K562 (cell line): ENCODE measurements at regions not wholly inside any gene's neighbourhood (a gene's known extent, or its start where the extent isn't known, plus 50 kb on each side); places are given as distances from the start of the nearest gene placed in this dataset.

ENCODE experiments used
- ATAC-seq: fragments of 200-7000 bp; cut with Tn5 transposase; 3 replicates; pipeline ENCODE4 v1.9.1; 2020; ENCODE audit warnings: moderate library complexity
- BruUV-seq: library from RNA; stranded (reverse); fragments of 400-500 nt; replicated peaks from 2 replicates; lab custom pipeline; 2021; lab: Mats Ljungman, UMichigan
- CTCF ChIA-PET: fragments of 300-600 bp; formaldehyde crosslinking; extraction: SDS; loops from one replicate; lab custom pipeline; 2021; ENCODE audit warnings: low intra/inter-chr PET ratio; lab: Yijun Ruan, JAX
- POLR2A ChIA-PET: fragments of 300-600, 350-650 bp; sonication (Branson Sonifier 250); formaldehyde crosslinking; extraction: SDS; loops from one replicate; lab custom pipeline; 2021; ENCODE audit warnings: antibody characterized with exemption, inconsistent platforms; lab: Yijun Ruan, JAX
- DNase-seq, 4 experiments: peaks; one replicate each; pipeline versions ENCODE4 v3.0.0 to v3.0.0-alpha.2; 2011 to 2018; ENCODE audit warnings: low spot score in 3 of 4, mixed read lengths in 3 of 4; ENCODE audit errors: extremely low read depth in 1 of 4
- FAIRE-seq: peaks from 2 replicates; lab custom pipeline; 2011; peaks lifted over from hg19 to GRCh38; lab: Jason Lieb, UNC
- H2AFZ ChIP-seq: 2 replicates; pipeline ENCODE4 v1.6.0; 2011; ENCODE audit warnings: low read depth, low read length, control low read depth, inconsistent platforms
- H3K27ac ChIP-seq: fragments of 200-600 bp; 3 replicates; pipeline ENCODE4 v1.8.0; 2011; ENCODE audit warnings: low read depth, mild to moderate bottlenecking, control low read depth, inconsistent platforms, low read length, moderate library complexity, mixed read lengths; ENCODE audit errors: extremely low read depth
- H3K27me3 ChIP-seq, 2 experiments: fragments of 300-600 bp in 1 of 2; 2 replicates in 1 of 2; 3 replicates in 1 of 2; pipeline versions ENCODE4 v1.6.0 to v1.8.0; 2011; ENCODE audit warnings: inconsistent platforms in 2 of 2, low read length in 2 of 2, mild to moderate bottlenecking in 1 of 2, mixed read lengths in 1 of 2, moderate library complexity in 1 of 2; ENCODE audit not compliant: control insufficient read depth in 2 of 2, insufficient read depth in 2 of 2
- H3K36me3 ChIP-seq: fragments of 300-600 bp; 3 replicates; pipeline ENCODE4 v1.8.0; 2011; ENCODE audit warnings: mild to moderate bottlenecking, low read length, inconsistent platforms; ENCODE audit not compliant: control insufficient read depth, insufficient read depth
- H3K4me1 ChIP-seq, 2 experiments: fragments of 200-600 bp in 1 of 2; replicated peaks in 1 of 2; 2 replicates in 1 of 2; 3 replicates in 1 of 2; pipeline versions ENCODE4 v1.5.1 to v1.8.0; 2011; ENCODE audit warnings: inconsistent platforms in 2 of 2, low read length in 2 of 2, mild to moderate bottlenecking in 1 of 2, mixed read lengths in 1 of 2, moderate library complexity in 1 of 2; ENCODE audit not compliant: control insufficient read depth in 2 of 2, insufficient read depth in 2 of 2
- H3K4me2 ChIP-seq: 2 replicates; pipeline ENCODE4 v1.6.1; 2011; ENCODE audit warnings: low read length, control low read depth, inconsistent platforms, mixed read lengths; ENCODE audit not compliant: insufficient read depth
- H3K4me3 ChIP-seq: fragments of 200-600 bp; sonication (generic), shearing (Covaris generic); 2 replicates; pipeline ENCODE4 v1.5.1; 2016; ENCODE audit warnings: control low read depth, inconsistent platforms
- H3K79me2 ChIP-seq: fragments of 200-600 bp; 3 replicates; pipeline ENCODE4 v1.8.0; 2011; ENCODE audit warnings: low read length, inconsistent platforms; ENCODE audit not compliant: control insufficient read depth, insufficient read depth
- H3K9ac ChIP-seq, 2 experiments: 2 replicates each; pipeline versions ENCODE4 v1.6.0 to v1.6.1; 2011; ENCODE audit warnings: low read depth in 2 of 2, low read length in 2 of 2, control low read depth in 1 of 2, inconsistent platforms in 1 of 2, mild to moderate bottlenecking in 1 of 2, mixed read lengths in 1 of 2; ENCODE audit not compliant: insufficient read depth in 1 of 2
- H3K9me1 ChIP-seq: one replicate; pipeline ENCODE4 v1.6.0; 2011; ENCODE audit warnings: inconsistent platforms, mild to moderate bottlenecking, low read length, moderate library complexity; ENCODE audit not compliant: control insufficient read depth, insufficient read depth
- H3K9me3 ChIP-seq: replicated peaks from 2 replicates; pipeline ENCODE4 v1.5.1; 2011; ENCODE audit warnings: low read depth, low read length, inconsistent platforms; ENCODE audit not compliant: control insufficient read depth, insufficient read depth
- H4K20me1 ChIP-seq: replicated peaks from 2 replicates; pipeline ENCODE4 v1.6.1; 2011; ENCODE audit warnings: low read length, inconsistent platforms, mixed read lengths; ENCODE audit not compliant: control insufficient read depth, insufficient read depth
- BCLAF1 ChIP-seq, 2 experiments: fragments of 450-650 bp in 1 of 2; IDR thresholded peaks; 2 replicates each; pipeline ENCODE4 v1.6.1; 2011 to 2017; ENCODE audit warnings: low read depth in 2 of 2, antibody characterized with exemption in 1 of 2, borderline replicate concordance in 1 of 2, low read length in 1 of 2, mild to moderate bottlenecking in 1 of 2, mixed read lengths in 1 of 2; ENCODE audit not compliant: control insufficient read depth in 1 of 2
- FOSL1 ChIP-seq: fragments of 200-800 bp; sonication (Bioruptor generic); conservative IDR thresholded peaks from 2 replicates; pipeline ENCODE4 v1.6.1; 2016; ENCODE audit warnings: missing genetic modification characterization, missing compliant biosample characterization
- RNF2 ChIP-seq: sonication (generic); IDR thresholded peaks from 2 replicates; pipeline ENCODE4 v1.6.1; 2016
- TAL1 ChIP-seq: fragments of 450-650 bp; IDR thresholded peaks from 2 replicates; pipeline ENCODE4 v1.6.1; 2016; ENCODE audit warnings: mild to moderate bottlenecking
- ZNF253 ChIP-seq: fragments of 250-450 bp; sonication (Bioruptor Pico); conservative IDR thresholded peaks from 2 replicates; pipeline ENCODE4 v1.6.1; 2021; ENCODE audit warnings: mild to moderate bottlenecking
- ZNF639 ChIP-seq, 2 experiments: fragments of 200-800 bp in 1 of 2; sonication (Bioruptor generic) in 1 of 2; sonication (generic) in 1 of 2; formaldehyde crosslinking in 1 of 2; IDR thresholded peaks in 1 of 2; conservative IDR thresholded peaks in 1 of 2; 2 replicates each; pipeline versions ENCODE4 v1.5.0 to v1.6.1; 2016 to 2020; ENCODE audit warnings: missing compliant biosample characterization in 1 of 2, missing genetic modification characterization in 1 of 2, missing genetic modification reagents in 1 of 2
- ZNF76 ChIP-seq: fragments of 250-450 bp; sonication (Bioruptor Pico); IDR thresholded peaks from 2 replicates; pipeline ENCODE4 v1.4.0; 2020; ENCODE audit warnings: mild to moderate bottlenecking, moderate library complexity, borderline replicate concordance
- ZNF764 ChIP-seq: fragments of 250-450 bp; sonication (Bioruptor Pico); IDR thresholded peaks from 2 replicates; pipeline ENCODE4 v1.4.0; 2020; ENCODE audit warnings: low read depth, mild to moderate bottlenecking, moderate library complexity
- ZNF785 ChIP-seq: fragments of 250-450 bp; sonication (Bioruptor Pico); IDR thresholded peaks from 2 replicates; pipeline ENCODE4 v1.4.0; 2020; ENCODE audit warnings: mild to moderate bottlenecking
- in situ Hi-C: fragments of 300-500 bp; cut with MboI; formaldehyde crosslinking; loops from 4 replicates; pipeline ENCODE4 v1.15.0; 2018; ENCODE audit warnings: inconsistent platforms, mixed read lengths
- intact Hi-C: fragments of 100-400 bp; cut with micrococcal nuclease; formaldehyde crosslinking; loops from 2 replicates; pipeline ENCODE4 v1.14.2; 2022
- TF ChIP-seq, protein P1 (sequence below): fragments of 250-450 bp; sonication (Bioruptor Pico); IDR thresholded peaks from 2 replicates; pipeline ENCODE4 v1.5.0; 2020; ENCODE audit warnings: mild to moderate bottlenecking
- TF ChIP-seq, protein P2 (sequence below): sonication (generic); formaldehyde crosslinking; IDR thresholded peaks from 2 replicates; pipeline ENCODE4 v1.8.0; 2022; ENCODE audit warnings: mild to moderate bottlenecking, missing genetic modification reagents, borderline replicate concordance
- TF ChIP-seq, protein P3 (sequence below): fragments of 250-450 bp; sonication (Bioruptor Pico); IDR thresholded peaks from 2 replicates; pipeline ENCODE4 v1.4.0; 2020; ENCODE audit warnings: borderline replicate concordance

DNA sequence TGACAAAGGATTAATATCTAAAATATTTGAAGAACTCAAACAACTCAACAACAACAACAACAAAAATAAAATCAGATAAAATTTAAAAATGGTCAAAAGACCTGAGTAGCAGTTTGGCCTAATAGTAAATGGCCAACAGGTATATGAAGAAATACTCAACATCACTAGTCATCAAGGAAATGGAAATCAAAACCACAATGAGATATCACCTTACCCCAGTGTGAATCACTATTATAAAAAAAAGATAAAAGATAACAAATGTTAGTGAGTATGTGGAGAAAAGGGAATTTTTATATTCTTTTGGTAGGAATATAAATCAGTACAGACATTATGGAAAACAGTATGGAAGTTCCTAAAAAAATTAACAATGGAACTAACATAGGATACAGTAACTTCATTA, 247.9 kb upstream of the TRPC7 start:
- ATAC-seq = no peak
- BruUV-seq = no TSS peak
- no peak for FAIRE-seq

More for the DNA sequence above, 247.9 kb upstream of the TRPC7 start:
- ChIA-PET CTCF (no interaction called here), POLR2A (no interaction called here)
- no peak overlapping the region for H3K4me3 ChIP-seq
- H3K4me1 ChIP-seq = no peaks in the 10 kb centered on the region
- no peaks in the 10 kb centered on the region for H4K20me1 ChIP-seq
- no peak for DNase-seq
- H3K9me3 ChIP-seq = no peaks in the 10 kb centered on the region
- H3K9ac ChIP-seq = no peak overlapping the region
- H3K27ac ChIP-seq = no peak overlapping the region
- no peaks in the 10 kb centered on the region for H3K9me1 ChIP-seq
- no peaks in the 10 kb centered on the region for H3K36me3 ChIP-seq
- H2AFZ ChIP-seq = no peak overlapping the region
- TF ChIP-seq ZNF253 (CRISPR knock-in tag) (no peak), ZNF764 (no peak), ZNF639 (CRISPR knock-in tag; conservative IDR thresholded peaks at IDR 0.05 in 1 of 2, IDR thresholded peaks at IDR 0.05 in 1 of 2) (no peak), ZNF785 (CRISPR knock-in tag) (no peak), BCLAF1 (IDR thresholded peaks at IDR 0.05; ENCODE audit: borderline replicate concordance in 1 of 2, control insufficient read depth in 1 of 2, low read depth in 2 of 2, low read length in 1 of 2) (no peak), ZNF76 (CRISPR knock-in tag) (no peak), RNF2 (no peak), FOSL1 (tag) (no peak), TAL1 (no peak)
- TF ChIP-seq, protein P1, sequence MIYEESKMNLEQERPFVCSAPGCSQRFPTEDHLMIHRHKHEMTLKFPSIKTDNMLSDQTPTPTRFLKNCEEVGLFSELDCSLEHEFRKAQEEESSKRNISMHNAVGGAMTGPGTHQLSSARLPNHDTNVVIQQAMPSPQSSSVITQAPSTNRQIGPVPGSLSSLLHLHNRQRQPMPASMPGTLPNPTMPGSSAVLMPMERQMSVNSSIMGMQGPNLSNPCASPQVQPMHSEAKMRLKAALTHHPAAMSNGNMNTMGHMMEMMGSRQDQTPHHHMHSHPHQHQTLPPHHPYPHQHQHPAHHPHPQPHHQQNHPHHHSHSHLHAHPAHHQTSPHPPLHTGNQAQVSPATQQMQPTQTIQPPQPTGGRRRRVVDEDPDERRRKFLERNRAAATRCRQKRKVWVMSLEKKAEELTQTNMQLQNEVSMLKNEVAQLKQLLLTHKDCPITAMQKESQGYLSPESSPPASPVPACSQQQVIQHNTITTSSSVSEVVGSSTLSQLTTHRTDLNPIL (CRISPR knock-in tag) = no peak
- TF ChIP-seq, protein P2, sequence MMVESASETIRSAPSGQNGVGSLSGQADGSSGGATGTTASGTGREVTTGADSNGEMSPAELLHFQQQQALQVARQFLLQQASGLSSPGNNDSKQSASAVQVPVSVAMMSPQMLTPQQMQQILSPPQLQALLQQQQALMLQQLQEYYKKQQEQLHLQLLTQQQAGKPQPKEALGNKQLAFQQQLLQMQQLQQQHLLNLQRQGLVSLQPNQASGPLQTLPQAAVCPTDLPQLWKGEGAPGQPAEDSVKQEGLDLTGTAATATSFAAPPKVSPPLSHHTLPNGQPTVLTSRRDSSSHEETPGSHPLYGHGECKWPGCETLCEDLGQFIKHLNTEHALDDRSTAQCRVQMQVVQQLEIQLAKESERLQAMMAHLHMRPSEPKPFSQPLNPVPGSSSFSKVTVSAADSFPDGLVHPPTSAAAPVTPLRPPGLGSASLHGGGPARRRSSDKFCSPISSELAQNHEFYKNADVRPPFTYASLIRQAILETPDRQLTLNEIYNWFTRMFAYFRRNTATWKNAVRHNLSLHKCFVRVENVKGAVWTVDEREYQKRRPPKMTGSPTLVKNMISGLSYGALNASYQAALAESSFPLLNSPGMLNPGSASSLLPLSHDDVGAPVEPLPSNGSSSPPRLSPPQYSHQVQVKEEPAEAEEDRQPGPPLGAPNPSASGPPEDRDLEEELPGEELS (CRISPR knock-in tag) = no peak
- TF ChIP-seq, protein P3, sequence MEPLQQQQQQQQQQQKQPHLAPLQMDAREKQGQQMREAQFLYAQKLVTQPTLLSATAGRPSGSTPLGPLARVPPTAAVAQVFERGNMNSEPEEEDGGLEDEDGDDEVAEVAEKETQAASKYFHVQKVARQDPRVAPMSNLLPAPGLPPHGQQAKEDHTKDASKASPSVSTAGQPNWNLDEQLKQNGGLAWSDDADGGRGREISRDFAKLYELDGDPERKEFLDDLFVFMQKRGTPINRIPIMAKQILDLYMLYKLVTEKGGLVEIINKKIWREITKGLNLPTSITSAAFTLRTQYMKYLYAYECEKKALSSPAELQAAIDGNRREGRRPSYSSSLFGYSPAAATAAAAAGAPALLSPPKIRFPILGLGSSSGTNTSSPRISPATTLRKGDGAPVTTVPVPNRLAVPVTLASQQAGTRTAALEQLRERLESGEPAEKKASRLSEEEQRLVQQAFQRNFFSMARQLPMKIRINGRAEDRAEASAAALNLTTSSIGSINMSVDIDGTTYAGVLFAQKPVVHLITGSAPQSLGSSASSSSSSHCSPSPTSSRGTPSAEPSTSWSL (CRISPR knock-in tag) = no peak
- no peak overlapping the region for H3K4me2 ChIP-seq
- no peaks in the 10 kb centered on the region for H3K79me2 ChIP-seq
- intact Hi-C loops (no loop called here), in situ Hi-C loops (no loop called here)
- no peaks in the 10 kb centered on the region for H3K27me3 ChIP-seq
